ENCODE measurements at regions not wholly inside any gene's neighbourhood (a gene's known extent, or its start where the extent isn't known, plus 50 kb on each side); places are given as distances from the start of the nearest gene placed in this dataset.
A peak's percentile ranks its signal among the peaks of the same experiment; 100 is the strongest.
"Not testable (repeated sequence)": the region's sequence is repeated elsewhere in the genome, so short reads cannot be mapped to it uniquely, and the experiment has no call there.

DNA sequence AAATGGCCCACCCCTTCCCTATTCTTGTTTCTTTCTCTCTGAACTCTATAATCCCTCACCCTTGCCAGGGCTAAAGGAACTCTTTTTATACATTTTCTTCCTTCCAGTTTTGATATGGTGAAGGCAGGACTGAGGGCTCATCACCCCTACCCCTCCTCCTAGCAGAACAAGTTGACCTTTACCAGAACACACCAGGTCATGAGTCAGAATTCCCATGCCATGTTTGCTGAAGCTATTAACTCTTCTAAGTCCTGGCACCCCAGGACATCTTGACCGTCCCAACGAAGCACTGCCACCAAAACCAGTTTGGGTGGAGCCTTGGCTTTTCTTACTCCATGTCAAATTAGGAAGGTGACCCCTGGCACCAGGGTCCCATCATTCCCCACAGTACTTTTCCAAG, 57.5 kb upstream of the DYNLT3 start:
- no peak for FAIRE-seq

DNA sequence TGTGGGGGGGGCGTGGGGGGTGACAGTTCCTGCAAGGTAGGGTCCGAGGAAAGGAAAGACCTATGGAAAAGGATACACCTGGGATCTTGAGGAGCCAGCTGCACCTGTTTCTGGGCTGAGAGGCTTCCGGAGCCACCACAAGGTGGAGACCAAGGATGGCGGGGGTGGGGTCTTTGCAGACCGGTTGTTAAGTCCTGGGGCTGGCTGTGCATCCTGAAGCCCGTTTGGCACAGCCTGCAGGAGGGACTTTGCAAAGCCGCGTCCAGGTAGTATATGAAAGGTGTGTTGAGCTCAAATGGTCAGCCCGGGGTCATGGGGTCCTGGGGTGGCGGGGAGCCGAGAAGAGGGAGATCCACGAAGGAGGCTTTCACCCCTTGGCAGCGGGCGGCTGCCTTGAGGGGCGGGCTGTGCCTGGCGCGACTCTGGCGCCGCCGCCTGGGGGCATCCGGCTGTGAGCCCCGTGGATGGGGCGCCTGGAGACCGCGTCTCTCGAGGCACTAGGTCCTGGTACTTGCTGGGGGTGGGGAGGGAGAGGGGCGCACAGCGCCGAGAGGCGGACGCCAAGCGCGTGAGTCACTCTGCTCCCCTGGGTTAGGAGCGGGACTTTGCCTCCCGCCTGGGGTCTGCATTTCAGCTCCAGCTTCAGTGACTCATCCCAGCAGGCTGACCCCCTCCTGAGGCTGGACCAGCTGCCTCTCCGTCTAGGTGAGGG, 58.2 kb upstream of the DYNLT3 start:
- FAIRE-seq: no peak

DNA sequence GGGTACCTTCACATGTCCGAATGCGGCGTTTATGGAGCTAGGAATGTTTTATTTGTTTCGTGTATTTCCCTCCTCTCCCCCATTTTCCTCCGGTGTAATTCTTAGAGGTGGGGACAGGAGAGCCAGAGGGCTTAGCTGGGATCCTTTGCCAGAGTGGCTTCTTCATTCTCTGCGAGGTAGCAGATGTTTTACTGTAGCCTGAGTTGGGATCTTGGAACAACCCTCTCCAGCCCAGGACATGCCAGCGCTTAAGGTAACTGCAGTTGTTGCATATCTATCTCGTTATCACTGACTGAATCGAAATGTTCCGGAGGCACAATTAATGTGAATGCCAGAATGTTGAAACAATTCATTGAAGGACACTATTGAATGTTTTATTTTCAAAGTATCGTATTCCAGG, 59.0 kb upstream of the DYNLT3 start:
- FAIRE-seq: no peak

DNA sequence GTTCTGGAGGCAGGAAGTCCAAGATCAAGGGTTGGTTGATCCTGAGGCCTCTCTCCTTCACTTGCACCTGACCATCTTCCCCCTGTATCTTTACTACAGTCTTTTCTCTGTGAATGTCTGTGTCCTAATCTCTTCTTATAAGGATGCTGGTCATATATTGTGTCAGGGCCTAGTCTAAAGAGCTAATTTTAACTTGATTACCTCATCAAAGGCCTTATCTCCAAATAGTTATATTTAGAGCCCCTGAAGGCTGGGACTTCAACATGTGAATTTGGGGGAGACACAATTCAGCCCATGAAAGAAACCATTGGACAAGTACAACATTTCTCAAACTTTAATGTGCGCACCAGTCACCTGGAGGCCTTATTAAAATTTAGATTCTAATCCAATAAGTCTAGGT, 62.8 kb upstream of the DYNLT3 start:
- no peak for FAIRE-seq

DNA sequence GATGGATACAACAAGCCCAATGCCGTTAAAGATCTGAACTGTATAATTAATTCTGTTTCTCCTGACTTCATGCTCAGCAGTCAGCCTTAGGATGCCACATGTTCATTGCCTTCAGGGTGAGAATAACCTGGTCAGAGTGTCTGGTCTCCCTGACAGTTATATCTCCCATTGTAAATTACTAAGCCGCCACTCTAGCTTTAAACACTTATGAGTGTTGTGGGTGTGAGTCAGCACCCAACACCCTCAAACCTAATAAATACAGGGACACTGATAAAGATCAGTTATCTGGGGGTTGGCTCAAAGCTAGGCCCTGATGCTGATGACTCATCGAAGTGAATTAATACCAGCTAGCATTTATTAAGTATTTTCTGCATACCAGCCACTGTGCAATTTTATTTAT, 64.9 kb upstream of the DYNLT3 start:
- FAIRE-seq: no peak

DNA sequence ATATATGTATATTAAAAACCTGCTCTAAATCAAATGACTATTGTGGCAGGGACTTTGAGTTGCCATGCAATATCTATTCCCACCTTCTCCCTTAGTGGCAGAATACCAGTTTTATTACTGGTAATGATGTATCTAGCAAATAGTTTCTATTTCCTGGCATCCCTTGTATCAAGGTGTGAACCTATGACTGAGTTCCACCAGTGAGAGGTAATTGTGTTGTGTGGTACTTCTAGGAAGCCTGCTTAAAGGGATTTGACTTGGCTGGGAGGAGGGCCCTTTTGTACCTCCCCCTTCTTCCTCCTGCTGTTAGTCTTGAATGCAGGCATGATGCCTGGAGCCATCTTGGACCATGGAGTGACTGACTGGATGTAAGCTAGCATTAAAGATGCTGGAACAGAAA, 65.4 kb upstream of the DYNLT3 start:
- no peak for FAIRE-seq

DNA sequence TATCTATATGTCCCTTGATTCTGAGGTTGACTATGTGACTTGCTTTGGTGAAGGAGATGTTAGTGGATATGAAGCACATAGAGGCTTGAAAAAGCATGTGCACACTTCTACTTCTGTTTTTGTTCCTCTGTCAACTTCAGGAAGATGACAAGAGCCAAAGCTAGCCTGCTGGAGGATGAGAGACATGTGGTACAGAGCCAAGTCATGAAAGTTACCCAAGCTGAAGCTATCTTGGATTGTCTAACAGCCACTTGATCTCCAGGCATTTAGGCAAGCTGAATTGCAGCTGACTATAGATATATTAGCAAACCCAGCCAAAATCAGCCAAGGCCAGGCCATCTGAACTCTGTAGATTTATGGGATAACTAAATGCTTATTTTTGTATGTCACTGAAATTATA, 70.8 kb upstream of the DYNLT3 start:
- FAIRE-seq: no peak

DNA sequence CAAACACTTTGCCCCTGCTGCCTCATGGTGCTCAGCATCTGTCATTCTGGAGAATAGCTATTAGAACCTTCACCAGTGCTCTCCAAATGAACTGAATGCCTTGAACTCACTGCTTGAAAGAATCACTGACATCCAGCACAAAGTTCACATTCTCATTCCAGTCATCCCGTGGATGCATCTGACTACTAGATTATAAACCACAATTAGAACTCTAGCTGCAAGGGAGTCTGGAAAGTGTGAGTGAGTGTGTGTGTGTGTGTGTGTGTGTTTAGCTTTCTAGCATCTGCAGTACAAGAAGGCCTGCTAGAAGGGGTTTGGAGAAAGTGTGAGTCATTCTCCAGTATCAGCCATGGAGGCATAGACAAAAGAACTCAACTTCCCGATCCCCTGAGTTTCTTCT, 71.3 kb upstream of the DYNLT3 start:
- no peak for FAIRE-seq

DNA sequence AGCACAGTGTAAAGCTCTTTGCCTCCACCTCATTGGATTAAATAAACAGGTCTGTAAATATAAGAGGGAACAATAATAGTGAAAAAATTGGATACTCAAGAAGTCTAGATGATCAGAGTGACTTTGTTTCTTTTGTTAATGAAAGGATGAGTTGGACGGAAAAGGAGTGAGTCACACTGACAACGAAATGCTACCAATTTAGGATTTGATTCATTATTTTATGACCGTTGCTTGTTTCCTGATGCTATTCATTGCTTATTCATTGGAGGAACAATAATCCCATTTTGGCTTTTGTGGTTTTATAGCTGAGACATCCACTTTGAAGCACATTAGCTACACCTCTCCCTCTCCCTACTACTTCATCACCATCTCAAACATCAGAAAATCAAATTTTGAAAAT, 74.4 kb upstream of the DYNLT3 start:
- FAIRE-seq: no peak

DNA sequence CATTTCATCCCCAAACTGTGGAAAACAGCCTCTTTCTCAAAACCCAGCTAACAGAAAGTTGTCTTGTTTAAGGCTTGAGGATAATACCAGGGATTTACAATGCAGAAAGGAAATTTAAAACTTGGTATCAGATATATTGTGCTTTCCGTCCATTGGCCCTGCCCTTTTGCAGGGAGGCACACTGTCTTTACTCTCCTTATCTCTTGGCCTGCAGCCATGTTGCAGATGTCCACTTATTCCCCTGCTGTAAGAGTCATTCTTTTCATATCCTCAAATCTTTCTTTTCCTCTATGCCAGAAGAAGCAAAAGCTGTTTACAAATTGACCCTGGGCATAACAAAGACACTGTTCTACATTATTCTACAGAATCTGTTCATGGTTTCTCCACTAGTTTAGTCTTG, 75.6 kb upstream of the DYNLT3 start:
- FAIRE-seq: no peak

DNA sequence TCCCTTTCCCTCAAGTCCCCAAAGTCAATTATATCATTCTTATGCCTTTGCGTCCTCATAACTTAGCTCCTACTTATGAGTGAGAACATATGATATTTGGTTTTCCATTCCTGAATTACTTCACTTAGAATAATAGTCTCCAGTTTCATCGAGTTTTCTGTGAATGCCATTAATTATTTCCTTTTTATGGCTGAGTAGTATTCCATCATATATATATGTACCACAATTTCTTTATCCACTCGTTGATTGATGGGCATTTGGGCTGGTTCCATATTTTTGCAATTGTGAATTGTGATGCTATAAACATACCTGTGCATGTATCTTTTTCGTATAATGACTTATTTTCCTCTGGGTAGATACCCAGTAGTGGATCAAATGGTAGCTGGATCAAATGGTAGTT, 78.4 kb upstream of the DYNLT3 start:
- not testable (repeated sequence) for FAIRE-seq

DNA sequence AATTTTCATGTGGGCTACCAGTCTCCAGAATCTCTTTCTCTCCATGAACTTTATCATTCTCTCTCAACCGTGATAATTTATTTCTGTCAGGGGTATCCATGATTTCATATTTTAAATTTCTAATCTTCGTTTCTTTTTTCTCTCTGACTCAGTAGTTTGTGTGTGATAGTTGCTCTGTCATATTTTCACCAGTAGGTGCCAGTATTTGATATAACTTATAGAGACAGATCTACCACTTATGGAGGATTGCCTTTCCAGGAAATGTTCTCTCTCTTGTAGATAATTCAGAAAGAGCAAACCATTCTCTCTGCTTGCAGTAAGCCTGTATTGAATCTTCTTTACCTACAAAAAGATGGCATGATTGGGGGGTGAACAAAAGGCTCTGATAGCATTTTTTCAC, 79.3 kb upstream of the DYNLT3 start:
- peak; percentile 27 for FAIRE-seq

DNA sequence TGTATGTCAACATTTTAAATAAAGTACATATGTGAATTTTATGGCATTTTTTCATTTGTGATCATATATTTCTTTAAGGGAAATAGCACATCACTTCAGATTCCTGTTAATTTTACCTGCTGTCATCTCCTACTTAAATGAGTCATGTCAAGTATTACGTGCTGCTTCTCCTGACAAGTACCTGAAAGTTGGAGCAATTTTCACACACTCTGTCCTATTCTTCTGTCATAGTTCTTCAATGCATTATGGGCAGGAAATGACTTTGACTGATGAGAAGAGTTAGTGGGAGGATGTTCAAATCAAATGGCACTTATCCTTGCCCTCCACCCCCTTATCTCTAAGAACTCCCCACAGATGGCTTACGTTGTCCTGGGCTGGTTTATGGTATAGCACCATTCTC, 64.2 kb upstream of the SYTL5 start:
- FAIRE-seq: no peak

DNA sequence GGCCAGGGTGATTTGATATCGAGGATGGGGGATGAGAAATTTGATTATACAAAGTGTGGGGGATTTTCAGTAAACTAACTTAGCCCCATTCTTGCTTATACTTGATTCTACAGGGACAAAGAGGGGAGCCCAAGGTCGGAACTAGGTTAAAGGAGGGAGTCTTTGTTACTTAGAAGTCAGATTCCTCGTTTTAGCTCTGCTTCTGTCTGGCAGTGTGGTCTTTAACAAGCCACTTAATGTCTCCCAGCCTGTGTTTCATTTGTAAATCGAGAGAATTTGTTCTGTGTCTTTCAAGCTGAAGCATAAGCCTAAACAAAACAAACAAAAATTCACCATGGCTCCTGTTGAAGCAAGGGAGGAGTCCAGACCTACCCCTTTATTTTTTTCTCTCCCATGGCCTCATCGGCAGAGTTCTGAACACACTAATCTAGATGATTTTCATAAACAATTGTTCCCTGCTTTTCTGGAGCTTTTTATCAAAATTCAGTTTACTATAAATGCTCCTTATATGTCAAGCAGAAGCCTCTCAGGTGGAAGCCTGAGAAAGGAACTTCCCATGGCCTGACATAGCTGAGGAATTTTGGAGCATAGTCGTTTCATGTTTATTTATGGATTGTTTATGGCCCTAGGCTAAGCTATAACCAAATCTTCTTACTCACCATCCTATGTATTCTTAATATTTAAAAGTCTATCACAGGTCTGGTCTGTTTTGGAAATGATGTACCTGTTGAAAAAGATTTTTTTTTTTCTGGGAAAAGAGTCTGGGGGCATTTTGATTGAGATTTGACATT, 62.6 kb upstream of the SYTL5 start:
- FAIRE-seq: no peak

DNA sequence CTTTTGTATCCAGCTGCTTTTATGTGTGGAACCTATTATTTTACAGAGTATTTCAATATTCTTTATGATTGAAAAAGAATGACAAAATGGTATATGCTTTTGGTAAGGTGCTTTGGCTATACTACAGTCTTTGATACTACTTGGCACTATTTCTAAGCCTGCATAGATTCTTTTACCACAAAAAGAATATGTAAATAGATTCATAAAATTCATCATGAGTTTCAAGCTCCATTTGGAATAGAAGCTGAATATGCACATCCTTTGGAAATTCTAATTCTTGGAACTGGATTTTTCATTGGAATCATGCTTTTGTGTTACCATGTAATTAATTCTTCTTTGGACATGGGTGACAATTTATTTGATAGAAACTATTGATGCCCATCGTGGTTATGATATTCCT, 60.2 kb upstream of the SYTL5 start:
- FAIRE-seq: no peak

DNA sequence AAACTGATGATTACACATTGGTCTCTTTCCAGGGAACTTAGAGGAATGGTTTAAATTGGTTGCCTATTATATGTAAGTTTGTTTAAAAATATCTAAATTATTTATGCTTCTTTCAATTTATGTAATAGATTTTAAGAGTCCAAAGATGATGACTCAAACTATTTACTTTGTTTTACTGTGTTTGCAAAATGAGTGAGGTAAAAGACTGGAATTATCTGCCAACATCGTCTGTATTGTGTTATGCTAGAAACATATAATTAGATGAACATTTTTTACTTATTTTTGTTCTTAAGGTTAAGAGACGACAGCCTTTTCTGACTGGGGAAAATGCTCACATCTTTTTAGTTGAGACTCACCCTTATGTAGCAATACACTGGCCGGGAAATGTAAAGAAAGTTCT, 51.1 kb upstream of the SYTL5 start:
- FAIRE-seq: no peak

DNA sequence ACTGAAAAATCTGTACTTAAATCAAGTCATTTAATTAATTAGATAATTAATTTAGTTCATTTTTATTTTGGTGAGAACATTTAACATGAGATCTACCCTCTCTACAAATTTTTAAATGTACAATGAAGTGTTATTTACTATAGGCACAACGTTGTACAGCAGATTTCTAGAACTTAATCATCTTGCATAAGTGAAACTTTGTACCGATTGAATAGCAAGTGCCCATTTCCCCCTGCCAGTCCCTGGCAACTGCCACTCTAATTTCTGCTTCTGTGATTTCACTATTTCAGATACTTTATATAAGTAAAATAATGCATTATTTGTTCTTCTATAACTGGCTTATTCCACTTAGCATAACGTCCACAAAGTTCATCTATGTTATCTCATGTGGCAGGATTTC, 50.1 kb upstream of the SYTL5 start:
- FAIRE-seq: no peak
